Mucosa of gallbladder (tissue), 1 donor: ENCODE measurements at regions not wholly inside any gene's neighbourhood (a gene's known extent, or its start where the extent isn't known, plus 50 kb on each side); places are given as distances from the start of the nearest gene placed in this dataset.

Experiments
- DNase-seq: peaks from one replicate; pipeline ENCODE4 v3.0.0-alpha.2; 2020; ENCODE audit warnings: low spot score
- donor health status: DM: no; HTN: no; CAD: no.

DNA sequence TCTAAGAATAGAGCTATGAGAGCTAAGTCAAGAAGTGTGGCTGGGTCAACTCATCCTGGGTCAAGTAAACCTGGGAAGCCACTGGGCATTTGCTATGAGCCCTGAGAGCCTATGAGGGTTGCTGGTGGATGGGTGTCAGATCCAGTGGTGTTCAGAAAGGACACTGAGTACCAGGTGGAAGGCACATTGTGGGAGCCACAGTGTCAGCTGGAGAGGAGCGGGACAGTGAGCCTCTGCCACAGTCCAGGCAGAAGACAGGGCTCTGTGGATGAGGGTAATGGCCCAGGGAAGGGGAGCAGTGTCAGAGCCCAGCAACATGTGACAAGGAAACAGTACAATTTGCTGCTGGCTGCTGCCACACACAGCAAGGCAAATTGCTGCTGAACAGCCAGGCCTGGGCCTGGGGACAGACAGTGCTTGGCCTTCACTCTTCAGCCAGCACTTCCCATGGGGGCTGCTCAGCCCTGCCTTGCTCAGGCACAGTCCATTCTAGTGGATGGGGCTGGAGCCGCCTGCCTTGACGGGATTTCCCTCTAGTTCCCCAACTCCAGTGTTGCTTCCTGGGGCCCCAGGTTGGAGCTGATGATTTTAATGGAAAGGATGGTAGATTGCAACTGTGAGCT, 90.9 kb upstream of the CHST15 start:
- no peak for DNase-seq

GRCh38 chr10:124183617-124184016, 90.2 kb upstream of the CHST15 start:
- no peak for DNase-seq

GRCh38 chr10:124182088-124182541, 88.7 kb upstream of the CHST15 start:
- DNase-seq, result no peak

DNA sequence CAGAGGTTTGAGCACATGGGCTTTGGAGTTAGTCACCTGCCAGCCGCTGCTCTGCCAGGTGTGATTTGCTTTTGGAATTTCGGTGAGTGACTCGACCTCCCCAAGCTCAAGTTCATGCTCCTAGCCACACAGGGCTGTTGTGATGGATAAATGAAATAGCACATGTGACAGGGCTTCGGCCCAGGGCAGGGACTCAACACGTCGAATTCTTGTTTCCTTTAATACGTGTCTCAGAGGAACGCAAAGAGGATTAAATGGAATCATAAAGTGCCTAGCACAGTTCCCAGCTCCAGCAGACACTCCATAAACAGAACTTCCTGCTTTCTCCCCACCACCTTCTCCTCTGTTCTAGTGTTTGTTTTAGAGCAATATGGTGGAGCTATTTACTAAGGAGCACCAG, 88.3 kb upstream of the CHST15 start:
- no peak for DNase-seq

- no peak for DNase-seq
These were observed 87.7 kb upstream of the CHST15 start for GRCh38 chr10:124180947-124181549.

DNA sequence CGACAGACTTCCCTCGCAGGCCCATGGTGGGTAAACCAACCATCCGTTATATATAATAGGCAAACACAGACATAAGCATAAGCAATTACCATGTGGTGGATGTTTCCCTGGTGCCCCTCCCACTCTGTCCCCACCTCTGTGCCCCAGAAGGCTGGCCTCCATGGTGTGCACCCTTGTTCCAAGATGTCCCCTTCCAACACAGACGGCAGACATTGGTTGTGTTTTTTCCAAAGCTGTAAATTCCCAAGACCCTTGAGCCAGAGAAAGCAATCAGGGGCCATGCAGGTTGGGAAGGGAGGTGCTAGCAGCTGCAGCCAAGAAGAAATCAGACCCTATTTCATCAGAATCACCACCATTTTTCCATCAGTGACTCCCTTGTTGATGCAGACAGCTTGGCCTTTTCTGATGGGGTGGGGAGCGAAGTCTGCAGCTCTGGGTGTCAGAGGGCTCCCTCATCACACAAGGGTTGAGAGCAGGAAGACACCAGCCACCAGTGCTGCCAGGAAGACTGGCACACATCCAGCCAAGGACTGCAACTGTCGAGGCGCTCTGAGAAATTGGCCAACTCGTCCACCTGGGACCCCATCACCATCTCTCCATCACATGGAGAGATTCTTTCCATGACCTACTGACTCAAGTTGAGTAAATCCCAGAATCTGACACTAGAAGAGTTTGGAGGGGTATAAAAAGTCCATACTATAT, 86.8 kb upstream of the CHST15 start:
- DNase-seq, result no peak

DNA sequence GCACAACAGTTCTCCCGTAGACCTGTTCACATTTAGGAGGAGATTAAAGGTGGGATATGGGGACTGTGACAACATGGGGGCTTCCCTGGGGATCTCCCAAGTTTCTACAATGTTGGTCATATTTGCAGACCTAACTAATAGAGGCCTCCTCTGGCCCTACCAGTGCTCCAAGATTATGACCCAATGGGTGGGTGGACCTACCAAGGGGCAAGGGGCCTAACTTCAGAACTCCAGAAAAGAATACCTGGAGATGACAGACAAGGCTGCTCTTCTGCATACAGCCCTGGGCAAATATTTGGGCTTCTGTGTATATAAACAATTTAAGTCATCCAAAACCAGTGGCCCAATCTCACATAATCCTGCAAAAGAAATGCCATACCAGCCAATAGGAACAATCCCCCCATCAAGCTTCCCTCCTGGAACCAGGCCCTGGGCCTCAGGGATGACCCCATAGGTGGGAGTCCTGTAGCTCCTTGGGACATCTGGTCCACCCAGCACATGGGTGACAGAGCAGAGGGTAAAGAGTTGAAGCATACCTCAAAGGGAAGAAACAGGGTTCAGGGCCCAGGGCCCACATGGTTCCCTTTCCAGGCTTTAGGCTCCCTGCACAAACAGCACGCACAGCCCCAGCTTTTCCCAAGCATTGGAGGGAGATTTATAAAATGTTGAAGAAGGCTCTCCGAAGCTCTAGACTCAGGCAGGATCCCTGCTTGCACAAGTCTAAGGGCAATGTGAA, 86.1 kb upstream of the CHST15 start:
- DNase-seq, result no peak

- DNase-seq, result no peak
These were observed 83.8 kb upstream of the CHST15 start for GRCh38 chr10:124177180-124177518.

GRCh38 chr10:124176349-124177179, 83.2 kb upstream of the CHST15 start:
- DNase-seq, result no peak

- no peak for DNase-seq
These were observed 82.4 kb upstream of the CHST15 start for GRCh38 chr10:124175701-124176348.

- DNase-seq, result no peak
These were observed 81.6 kb upstream of the CHST15 start for GRCh38 chr10:124174673-124175645.

DNA sequence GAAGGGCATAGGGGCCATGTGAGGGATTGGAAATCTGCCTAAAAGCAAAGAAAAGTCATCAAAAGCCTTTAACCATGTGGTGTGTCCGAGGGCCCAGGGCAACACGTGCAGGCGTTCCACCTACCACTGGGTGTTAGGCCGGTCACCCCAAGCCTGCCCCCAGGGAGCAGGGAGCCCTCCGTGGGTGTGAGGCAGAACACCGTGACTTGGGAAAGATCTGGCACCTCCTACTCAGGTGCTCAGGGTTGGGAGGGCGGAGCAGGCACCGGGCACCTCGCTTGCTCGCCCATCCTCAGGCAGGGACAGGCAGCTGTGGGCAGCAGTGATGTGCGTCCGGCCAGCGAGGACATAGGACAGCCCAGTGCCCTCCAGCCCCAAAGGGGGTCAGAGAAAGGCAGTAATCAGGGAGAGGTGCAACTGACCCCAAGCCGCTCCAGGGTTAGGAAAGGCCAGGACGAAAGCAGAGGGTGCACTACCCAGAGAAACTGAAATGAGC, 80.7 kb upstream of the CHST15 start:
- DNase-seq, result no peak

DNA sequence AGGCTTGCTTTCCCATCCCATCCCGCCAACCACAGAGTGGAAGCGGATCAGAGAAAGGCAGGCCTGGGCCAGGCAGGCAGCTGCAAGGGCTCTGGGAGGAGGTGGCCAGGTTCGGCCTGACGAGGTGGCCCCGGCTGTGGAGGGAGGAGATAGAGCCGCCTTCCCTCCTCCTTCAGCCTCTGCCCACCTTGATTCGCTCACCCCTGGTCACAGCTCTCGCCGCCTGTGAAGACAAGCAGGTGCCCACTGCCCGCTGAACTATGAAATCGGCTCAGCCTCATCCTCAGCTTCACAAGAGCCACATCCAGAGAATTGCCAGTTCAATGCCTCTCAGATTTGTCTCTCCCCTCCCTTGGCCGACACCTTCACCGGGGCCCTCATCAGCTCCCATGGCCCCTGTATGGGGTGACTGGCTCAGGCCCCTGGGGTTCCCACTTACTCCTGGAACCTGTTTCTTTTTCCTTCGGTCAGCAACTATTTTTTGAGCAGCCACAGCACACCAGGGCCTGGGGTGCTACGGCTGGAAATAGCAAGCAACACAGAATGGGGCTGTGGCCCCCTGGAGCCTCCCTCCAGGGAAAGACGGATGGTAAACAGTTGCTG, 80.0 kb upstream of the CHST15 start:
- no peak for DNase-seq

DNA sequence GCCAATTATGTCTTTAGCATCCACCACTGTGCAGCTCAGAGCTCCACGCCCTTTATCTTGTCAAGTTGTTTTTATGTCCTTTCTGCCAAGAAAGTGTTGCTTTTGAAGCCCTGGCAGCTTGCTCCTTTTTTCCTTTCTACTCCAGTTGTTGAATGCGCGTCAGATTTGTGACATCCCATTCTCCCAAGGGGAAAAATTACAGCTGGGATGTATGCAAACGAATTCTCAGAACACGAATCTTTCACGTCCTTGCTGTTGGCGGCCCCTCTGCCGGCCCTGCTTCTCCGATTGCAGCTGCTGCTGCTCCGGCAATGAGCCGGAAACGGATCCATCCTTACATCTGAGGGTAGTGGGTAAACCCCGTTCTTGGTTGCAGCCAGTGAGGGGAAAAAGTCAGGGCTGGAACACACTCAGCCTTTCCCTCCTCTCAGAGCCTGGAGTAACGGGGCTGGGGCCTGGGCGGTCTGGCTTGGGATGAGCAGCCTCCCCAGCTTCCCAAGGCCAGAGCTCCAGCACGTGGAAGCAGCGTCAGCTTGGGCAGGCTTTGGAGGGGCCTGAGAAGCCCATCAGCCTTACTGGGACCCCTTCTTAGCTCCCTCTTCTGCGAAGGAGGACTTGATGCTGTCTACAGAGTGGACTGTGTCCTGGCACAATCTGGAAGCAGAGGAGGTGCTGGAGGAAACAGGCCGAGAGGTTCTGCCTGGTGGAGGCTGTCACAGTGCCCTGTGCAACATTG, 79.0 kb upstream of the CHST15 start:
- DNase-seq, result no peak

- DNase-seq, result no peak
These were observed 78.2 kb upstream of the CHST15 start for GRCh38 chr10:124171561-124171960.

GRCh38 chr10:124170631-124171030, 77.2 kb upstream of the CHST15 start:
- DNase-seq, result no peak

GRCh38 chr10:124168991-124169802, 75.8 kb upstream of the CHST15 start:
- no peak for DNase-seq

DNA sequence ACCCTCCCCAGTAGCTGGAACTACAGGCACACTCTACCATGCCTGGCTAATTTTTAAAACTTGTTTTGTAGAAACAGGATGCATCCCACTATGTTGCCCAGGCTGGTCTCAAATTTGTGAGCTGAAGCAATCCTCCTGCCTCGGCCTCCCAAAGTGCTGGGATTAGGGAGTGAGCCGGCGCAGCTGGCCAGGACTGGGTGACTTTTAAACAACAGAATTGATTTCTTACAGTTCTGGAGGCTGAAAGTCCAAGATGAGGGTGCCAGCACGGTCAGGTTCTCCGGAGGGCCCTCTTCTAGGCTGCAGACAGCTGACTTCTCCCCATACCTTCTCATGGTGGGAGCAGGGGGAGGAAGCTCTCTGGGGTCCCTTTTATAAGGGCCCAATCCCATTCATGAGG, 75.2 kb upstream of the CHST15 start:
- no peak for DNase-seq
